Natural killer cell (primary cell): ENCODE measurements at regions not wholly inside any gene's neighbourhood (a gene's known extent, or its start where the extent isn't known, plus 50 kb on each side); places are given as distances from the start of the nearest gene placed in this dataset.

Source experiments
- ATAC-seq, 3 donors: fragments of 150-1000 bp in 2 of 3; fragments of 200-7000 bp in 1 of 3; cut with Tn5 transposase; 1 replicate in 1 of 3; 2 replicates in 2 of 3; pipeline ENCODE4 v1.10.0; 2021; ENCODE audit warnings: mild to moderate bottlenecking in 2 of 3, moderate library complexity in 2 of 3
- DNase-seq, 2 donors: peaks; one replicate each; pipeline versions ENCODE4 v3.0.0 to v3.0.0-alpha.2; 2013 to 2021; ENCODE audit warnings: mixed read lengths in 1 of 2
- H3K27ac ChIP-seq: one replicate; pipeline ENCODE4 v1.5.1; 2013; ENCODE audit warnings: mild to moderate bottlenecking, low read length
- H3K27me3 ChIP-seq: one replicate; pipeline ENCODE4 v1.6.1; 2013; ENCODE audit warnings: low read length; ENCODE audit not compliant: control insufficient read depth, insufficient read depth
- H3K36me3 ChIP-seq: one replicate; pipeline ENCODE4 v1.6.1; 2013; ENCODE audit warnings: low read length; ENCODE audit not compliant: control insufficient read depth, insufficient read depth
- H3K4me1 ChIP-seq: one replicate; pipeline ENCODE4 v1.6.1; 2013; ENCODE audit warnings: low read length; ENCODE audit not compliant: control insufficient read depth, insufficient read depth
- H3K4me3 ChIP-seq: one replicate; pipeline ENCODE4 v1.5.1; 2013; ENCODE audit warnings: low read length
- H3K9me3 ChIP-seq: one replicate; pipeline ENCODE4 v1.6.1; 2013; ENCODE audit warnings: low read length; ENCODE audit not compliant: control insufficient read depth, insufficient read depth
- H3K27ac Mint-ChIP-seq, 2 donors: one replicate each; pipeline ENCODE4 v1.8.0; 2022; ENCODE audit warnings: mild to moderate bottlenecking in 2 of 2, mixed read lengths in 2 of 2, moderate library complexity in 1 of 2
- H3K27me3 Mint-ChIP-seq, 2 donors: one replicate each; pipeline ENCODE4 v1.8.0; 2022; ENCODE audit warnings: low read depth in 2 of 2, mixed read lengths in 2 of 2
- H3K36me3 Mint-ChIP-seq: one replicate; pipeline ENCODE4 v1.8.0; 2022; ENCODE audit warnings: mixed read lengths
- H3K4me1 Mint-ChIP-seq, 2 donors: one replicate each; pipeline ENCODE4 v1.8.0; 2022; ENCODE audit warnings: mixed read lengths in 2 of 2
- H3K4me3 Mint-ChIP-seq: one replicate; pipeline ENCODE4 v1.8.0; 2022; ENCODE audit warnings: mild to moderate bottlenecking, moderate library complexity, mixed read lengths
- H3K9me3 Mint-ChIP-seq, 2 donors: one replicate each; pipeline ENCODE4 v1.8.0; 2022; ENCODE audit warnings: mixed read lengths in 2 of 2
- WGBS: methylation state at CpG from one replicate; pipeline ENCODE4 v1.1.7; 2013; ENCODE audit warnings: missing lambda C conversion rate; ENCODE audit not compliant: insufficient coverage; 5-methylcytosine and 5-hydroxymethylcytosine counted together
- intact Hi-C: fragments of 100-400 bp; cut with micrococcal nuclease; formaldehyde crosslinking; loops from one replicate; pipeline ENCODE4 v1.14.2; 2022
- TF ChIP-seq, protein P1 (sequence below): fragments of 200-600 bp; IDR thresholded peaks from one replicate; pipeline ENCODE4 v1.8.0; 2022; ENCODE audit warnings: antibody characterized with exemption

DNA sequence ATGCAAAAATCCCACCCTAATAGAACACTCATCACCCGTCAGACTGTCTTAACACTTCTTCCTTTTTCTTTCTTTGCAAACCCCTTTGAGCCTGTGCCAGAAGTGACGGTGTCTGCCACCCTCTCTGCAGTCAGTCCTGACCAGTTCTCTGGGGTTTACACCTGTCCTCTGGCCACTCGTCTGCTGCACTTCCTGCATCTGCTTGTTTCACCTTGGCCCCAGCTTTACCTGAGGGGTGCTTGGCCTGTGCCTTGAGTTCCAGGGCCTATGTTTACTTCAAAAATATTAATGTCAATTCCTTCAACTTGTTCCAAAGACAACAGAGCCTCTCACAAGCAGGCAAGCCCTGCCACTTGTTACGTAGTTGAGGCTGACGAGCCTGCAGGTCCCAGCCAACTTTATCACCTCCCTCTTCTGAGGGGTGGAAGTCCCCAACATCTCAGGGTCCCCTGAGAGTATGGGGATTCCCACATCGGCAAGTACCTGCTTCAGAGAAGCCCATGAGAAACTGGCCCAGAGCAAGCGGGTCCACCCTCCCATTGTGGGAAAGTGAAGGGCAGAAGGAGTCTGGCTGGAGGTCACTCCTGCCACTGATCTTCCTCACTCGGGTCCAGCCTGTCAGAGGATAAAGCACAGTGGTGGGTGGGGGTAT, 205.4 kb downstream of the DAD1 start:
- TF ChIP-seq, protein P1, sequence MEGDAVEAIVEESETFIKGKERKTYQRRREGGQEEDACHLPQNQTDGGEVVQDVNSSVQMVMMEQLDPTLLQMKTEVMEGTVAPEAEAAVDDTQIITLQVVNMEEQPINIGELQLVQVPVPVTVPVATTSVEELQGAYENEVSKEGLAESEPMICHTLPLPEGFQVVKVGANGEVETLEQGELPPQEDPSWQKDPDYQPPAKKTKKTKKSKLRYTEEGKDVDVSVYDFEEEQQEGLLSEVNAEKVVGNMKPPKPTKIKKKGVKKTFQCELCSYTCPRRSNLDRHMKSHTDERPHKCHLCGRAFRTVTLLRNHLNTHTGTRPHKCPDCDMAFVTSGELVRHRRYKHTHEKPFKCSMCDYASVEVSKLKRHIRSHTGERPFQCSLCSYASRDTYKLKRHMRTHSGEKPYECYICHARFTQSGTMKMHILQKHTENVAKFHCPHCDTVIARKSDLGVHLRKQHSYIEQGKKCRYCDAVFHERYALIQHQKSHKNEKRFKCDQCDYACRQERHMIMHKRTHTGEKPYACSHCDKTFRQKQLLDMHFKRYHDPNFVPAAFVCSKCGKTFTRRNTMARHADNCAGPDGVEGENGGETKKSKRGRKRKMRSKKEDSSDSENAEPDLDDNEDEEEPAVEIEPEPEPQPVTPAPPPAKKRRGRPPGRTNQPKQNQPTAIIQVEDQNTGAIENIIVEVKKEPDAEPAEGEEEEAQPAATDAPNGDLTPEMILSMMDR = no peak
- Mint-ChIP-seq H3K4me1 (peaks cover 11 to 12% of the 10 kb centered on the region in 2 donors), H3K27me3 (no peaks in the 10 kb centered on the region), H3K36me3 (no peaks in the 10 kb centered on the region), H3K9me3 (no peaks in the 10 kb centered on the region), H3K27ac (peak overlapping the region in 1 of 2 donors; percentile 39), H3K4me3 (no peak overlapping the region)
- peak in 1 of 2 donors; percentile 52 for DNase-seq
- Histone ChIP-seq H3K27ac (peak overlapping the region; percentile 71), H3K27me3 (no peaks in the 10 kb centered on the region), H3K36me3 (no peaks in the 10 kb centered on the region), H3K9me3 (no peaks in the 10 kb centered on the region), H3K4me1 (peaks cover 26% of the 10 kb centered on the region), H3K4me3 (no peak overlapping the region)
- WGBS = 21% methylated on average over 8 of the region's 8 CpGs
- ATAC-seq = peak; percentile 60 to 63 (median 62)
- intact Hi-C loops = loop anchor here (10.0 kb wide), 1 partner anchor 671 kb away; the partner anchor contains the start of gene CDH24

DNA sequence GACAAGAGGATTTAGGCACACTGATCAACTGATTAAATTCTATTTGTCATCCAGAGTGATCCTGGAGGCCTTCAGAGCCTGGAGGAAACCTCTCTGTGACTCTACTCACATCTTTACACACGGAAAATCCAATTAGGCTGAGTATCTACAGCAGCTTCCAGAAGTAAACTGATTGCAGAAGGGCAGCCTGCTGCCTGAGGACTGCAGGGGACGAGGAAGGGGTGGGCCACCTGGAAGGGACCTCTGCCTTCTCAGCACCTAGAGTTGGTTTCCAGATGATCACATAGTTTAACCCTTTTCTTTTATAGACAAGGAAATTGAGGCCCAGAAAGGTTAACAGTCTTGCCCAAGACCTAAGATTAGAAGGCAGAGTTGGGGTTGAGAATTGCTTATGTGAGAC, 206.1 kb downstream of the DAD1 start:
- Histone ChIP-seq H3K27ac (peak overlapping the region; percentile 71), H3K27me3 (no peaks in the 10 kb centered on the region), H3K4me3 (no peak overlapping the region), H3K4me1 (peaks cover 22% of the 10 kb centered on the region), H3K9me3 (no peaks in the 10 kb centered on the region), H3K36me3 (no peaks in the 10 kb centered on the region)
- Mint-ChIP-seq H3K4me1 (peaks cover 7% of the 10 kb centered on the region in 2 donors), H3K27me3 (peaks cover 0 to 3% of the 10 kb centered on the region in 2 donors), H3K36me3 (no peaks in the 10 kb centered on the region), H3K4me3 (no peak overlapping the region), H3K27ac (peak overlapping the region in 1 of 2 donors; percentile 39), H3K9me3 (no peaks in the 10 kb centered on the region)
- TF ChIP-seq, protein P1 = no peak
- 91% methylated on average over 2 of the region's 2 CpGs for WGBS
- intact Hi-C loops = loop anchor here (10.0 kb wide), 1 partner anchor 672 kb away; the partner anchor contains the start of gene CDH24
- ATAC-seq (no peak), DNase-seq (no peak)

DNA sequence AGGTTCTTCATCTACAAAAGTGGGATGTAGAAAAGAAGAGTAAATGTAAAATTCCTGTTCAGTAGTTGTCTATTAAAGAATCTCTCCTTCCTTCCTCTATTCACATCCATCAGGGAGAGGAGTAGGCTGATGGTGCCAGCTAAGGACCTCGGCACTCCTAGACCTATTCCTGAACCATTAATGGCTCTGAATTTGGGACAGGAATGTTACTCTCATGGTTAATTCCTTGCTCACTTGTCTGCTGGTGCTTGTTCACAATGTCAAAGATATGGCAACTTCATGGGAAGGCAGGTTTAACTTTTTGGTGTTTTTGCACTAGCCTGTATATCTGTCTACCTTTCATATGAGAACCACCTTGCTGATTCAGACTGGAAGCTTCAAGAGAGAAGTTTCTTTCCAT, 206.6 kb downstream of the DAD1 start:
- H3K36me3 ChIP-seq = no peaks in the 10 kb centered on the region
- WGBS = 100% methylated on average over 1 of the region's 1 CpG
- H3K27ac Mint-ChIP-seq = no peak overlapping the region
- no peaks in the 10 kb centered on the region for H3K9me3 Mint-ChIP-seq
- H3K9me3 ChIP-seq = no peaks in the 10 kb centered on the region
- no peak overlapping the region for H3K27ac ChIP-seq
- DNase-seq (no peak), ATAC-seq (no peak)
- H3K27me3 ChIP-seq = no peaks in the 10 kb centered on the region
- H3K4me3 ChIP-seq = no peak overlapping the region
- H3K4me3 Mint-ChIP-seq = no peak overlapping the region
- peaks cover 17% of the 10 kb centered on the region for H3K4me1 ChIP-seq
- no peaks in the 10 kb centered on the region for H3K36me3 Mint-ChIP-seq
- TF ChIP-seq, protein P1 = no peak
- peaks cover 2 to 8% of the 10 kb centered on the region in 2 donors for H3K27me3 Mint-ChIP-seq
- H3K4me1 Mint-ChIP-seq = peaks cover 3% of the 10 kb centered on the region in 2 donors
- intact Hi-C loops = loop anchor here (10.0 kb wide), 1 partner anchor 672 kb away; the partner anchor contains the start of gene CDH24
